Sigmoid colon (tissue), 4 donors: ENCODE measurements at regions not wholly inside any gene's neighbourhood (a gene's known extent, or its start where the extent isn't known, plus 50 kb on each side); places are given as distances from the start of the nearest gene placed in this dataset.

Experiments used
- CTCF ChIP-seq, 4 experiments: fragments of 450-650 bp in 3 of 4; fragments of 200-600 bp in 1 of 4; IDR thresholded peaks; one replicate each; pipeline ENCODE4 v1.5.1; 2016 to 2019; ENCODE audit warnings: antibody characterized with exemption in 4 of 4, mild to moderate bottlenecking in 3 of 4, moderate library complexity in 2 of 4
- EP300 ChIP-seq, 4 donors: sonication (generic); formaldehyde crosslinking; IDR thresholded peaks; one replicate each; pipeline ENCODE4 v1.6.1; 2017; ENCODE audit warnings: antibody characterized with exemption in 4 of 4
- POLR2A ChIP-seq, 2 donors: fragments of 450-650 bp; IDR thresholded peaks; one replicate each; pipeline ENCODE4 v1.6.1; 2016; ENCODE audit warnings: antibody characterized with exemption in 2 of 2, mild to moderate bottlenecking in 2 of 2, moderate library complexity in 2 of 2
- POLR2AphosphoS5 ChIP-seq, 4 donors: sonication (generic); formaldehyde crosslinking; IDR thresholded peaks; one replicate each; pipeline ENCODE4 v1.6.1; 2017; ENCODE audit warnings: antibody characterized with exemption in 4 of 4

GRCh38 chr4:31058656-31059055 lies 338.5 kb downstream of the PCDH7 start:
- TF ChIP-seq POLR2A (IDR thresholded peaks at IDR 0.05) (no peak), EP300 (IDR thresholded peaks at IDR 0.05) (no peak), CTCF (IDR thresholded peaks at IDR 0.05) (no peak), POLR2AphosphoS5 (IDR thresholded peaks at IDR 0.05) (no peak)
